GM12878 (cell line): ENCODE measurements at regions not wholly inside any gene's neighbourhood (a gene's known extent, or its start where the extent isn't known, plus 50 kb on each side); places are given as distances from the start of the nearest gene placed in this dataset.

ENCODE experiments used
- ATAC-seq: fragments of 200-7000 bp; cut with Tn5 transposase; 3 replicates; pipeline ENCODE4 v1.9.1; 2020; ENCODE audit warnings: mild to moderate bottlenecking, moderate library complexity
- BruUV-seq: library from RNA; stranded (reverse); fragments of 400-500 nt; replicated peaks from 2 replicates; lab custom pipeline; 2021; lab: Mats Ljungman, UMichigan
- CTCF ChIA-PET: fragments of 300-600 bp; sonication (Branson Sonifier 250); formaldehyde crosslinking; extraction: SDS; loops from one replicate; lab custom pipeline; 2021; ENCODE audit warnings: inconsistent platforms; lab: Yijun Ruan, JAX
- POLR2A ChIA-PET: fragments of 350-600 bp; formaldehyde crosslinking; extraction: SDS; loops from one replicate; lab custom pipeline; 2021; ENCODE audit warnings: inconsistent platforms; lab: Charles Lee
- RAD21 ChIA-PET: fragments of 300-600 bp; sonication (Branson Sonifier 250); formaldehyde crosslinking; loops from one replicate; lab custom pipeline; 2023; ENCODE audit warnings: antibody characterized with exemption; ENCODE audit not compliant: unreplicated experiment; lab: Charles Lee
- SMC1A ChIA-PET: fragments of 300-600 bp; sonication (Branson Sonifier 250); formaldehyde crosslinking; loops from one replicate; lab custom pipeline; 2023; ENCODE audit not compliant: unreplicated experiment, uncharacterized antibody; lab: Charles Lee
- DNase-seq: peaks from one replicate; pipeline ENCODE4 v3.0.0-alpha.2; 2011; ENCODE audit warnings: low read depth, low spot score
- FAIRE-seq: peaks from 3 replicates; lab custom pipeline; 2011; peaks lifted over from hg19 to GRCh38; lab: Jason Lieb, UNC
- H2AFZ ChIP-seq: 2 replicates; pipeline ENCODE4 v1.6.0; 2011; ENCODE audit warnings: low read depth, low read length, control low read depth; ENCODE audit not compliant: control insufficient read depth
- H3K27ac ChIP-seq: 2 replicates; pipeline ENCODE4 v1.5.1; 2011; ENCODE audit warnings: control low read depth; ENCODE audit not compliant: control insufficient read depth, insufficient read depth
- H3K27me3 ChIP-seq, 2 experiments: replicated peaks in 1 of 2; 2 replicates each; pipeline versions ENCODE4 v1.6.0 to v1.6.1; 2011; ENCODE audit warnings: low read length in 1 of 2; ENCODE audit not compliant: control insufficient read depth in 2 of 2, insufficient read depth in 2 of 2
- H3K36me3 ChIP-seq, 2 experiments: 2 replicates each; pipeline ENCODE4 v1.5.1; 2011; ENCODE audit warnings: low read length in 1 of 2; ENCODE audit not compliant: control insufficient read depth in 2 of 2, insufficient read depth in 2 of 2
- H3K4me1 ChIP-seq: 2 replicates; pipeline ENCODE4 v1.6.1; 2011; ENCODE audit warnings: mild to moderate bottlenecking, low read length, moderate library complexity, mixed read lengths; ENCODE audit not compliant: control insufficient read depth, insufficient read depth
- H3K4me2 ChIP-seq: 2 replicates; pipeline ENCODE4 v1.6.0; 2011; ENCODE audit warnings: control low read depth; ENCODE audit not compliant: control insufficient read depth, insufficient read depth
- H3K4me3 ChIP-seq: fragments of 200-600 bp; sonication (generic); 2 replicates; pipeline ENCODE4 v1.5.1; 2016
- H3K79me2 ChIP-seq: 2 replicates; pipeline ENCODE4 v1.6.0; 2011; ENCODE audit warnings: low read length; ENCODE audit not compliant: control insufficient read depth, insufficient read depth
- H3K9ac ChIP-seq: 2 replicates; pipeline ENCODE4 v1.8.0; 2011; ENCODE audit warnings: low read length, control low read depth, mixed read lengths; ENCODE audit not compliant: control insufficient read depth, insufficient read depth
- H3K9me3 ChIP-seq: replicated peaks from 3 replicates; pipeline ENCODE4 v1.5.1; 2011; ENCODE audit warnings: mild to moderate bottlenecking, low read length; ENCODE audit not compliant: control insufficient read depth, insufficient read depth
- H4K20me1 ChIP-seq: 2 replicates; pipeline ENCODE4 v1.6.0; 2011; ENCODE audit not compliant: control insufficient read depth, insufficient read depth
- BACH1 ChIP-seq: fragments of 450-650 bp; IDR thresholded peaks from 2 replicates; pipeline ENCODE4 v1.6.1; 2017; ENCODE audit warnings: mild to moderate bottlenecking, borderline replicate concordance
- FOXM1 ChIP-seq: IDR thresholded peaks from 2 replicates; pipeline ENCODE4 v1.6.1; 2012; ENCODE audit warnings: low read depth, mild to moderate bottlenecking, inconsistent platforms, low read length, moderate library complexity
- GATAD2B ChIP-seq: fragments of 450-650 bp; conservative IDR thresholded peaks from 2 replicates; pipeline ENCODE4 v1.6.1; 2017; ENCODE audit warnings: low read depth, mild to moderate bottlenecking, moderate library complexity
- IRF3 ChIP-seq: fragments of 450-650 bp; IDR thresholded peaks from 2 replicates; pipeline ENCODE4 v1.6.1; 2014; ENCODE audit warnings: mild to moderate bottlenecking
- KAT2A ChIP-seq: conservative IDR thresholded peaks from 2 replicates; pipeline ENCODE4 v1.6.1; 2011; ENCODE audit warnings: low read depth, low read length; ENCODE audit not compliant: control insufficient read depth
- NR2C2 ChIP-seq: IDR thresholded peaks from 2 replicates; pipeline ENCODE4 v1.6.1; 2011; ENCODE audit warnings: borderline replicate concordance, low read depth; ENCODE audit not compliant: control insufficient read depth, insufficient read length
- RUNX3 ChIP-seq: IDR thresholded peaks from 2 replicates; pipeline ENCODE4 v1.6.1; 2012; ENCODE audit warnings: low read length, inconsistent platforms
- SIN3A ChIP-seq: IDR thresholded peaks from 2 replicates; pipeline ENCODE4 v1.6.1; 2012; ENCODE audit warnings: low read depth, low read length, improper control_type of control experiment
- SIX5 ChIP-seq: IDR thresholded peaks from 2 replicates; pipeline ENCODE4 v1.6.1; 2011; ENCODE audit warnings: mild to moderate bottlenecking, low read depth, low read length, moderate library complexity; ENCODE audit not compliant: severe bottlenecking
- SMARCA5 ChIP-seq: fragments of 450-650 bp; IDR thresholded peaks from 2 replicates; pipeline ENCODE4 v1.6.1; 2017; ENCODE audit warnings: mild to moderate bottlenecking
- TCF3 ChIP-seq: IDR thresholded peaks from 2 replicates; pipeline ENCODE4 v1.6.1; 2012; ENCODE audit warnings: low read depth, mild to moderate bottlenecking, low read length, borderline replicate concordance; ENCODE audit not compliant: insufficient read depth
- ZBTB40 ChIP-seq: fragments of 450-650 bp; IDR thresholded peaks from 2 replicates; pipeline ENCODE4 v1.6.1; 2016; ENCODE audit warnings: mild to moderate bottlenecking, moderate library complexity, borderline replicate concordance
- ZNF687 ChIP-seq: fragments of 450-650 bp; IDR thresholded peaks from 2 replicates; pipeline ENCODE4 v1.6.1; 2017; ENCODE audit warnings: mild to moderate bottlenecking, moderate library complexity
- WGBS: methylation state at CpG from one replicate; pipeline ENCODE4 v1.1.6; 2016; ENCODE audit warnings: low lambda C conversion rate; ENCODE audit not compliant: insufficient replicate concordance, insufficient coverage; ENCODE audit errors: missing lambda C conversion rate; 5-methylcytosine and 5-hydroxymethylcytosine counted together
- in situ Hi-C: fragments of 300-500 bp; cut with MboI; formaldehyde crosslinking; loops from 9 replicates; pipeline ENCODE4 v1.14.3; 2018; ENCODE audit warnings: mixed read lengths
- intact Hi-C: fragments of 100-400 bp; cut with micrococcal nuclease; formaldehyde crosslinking; loops from one replicate; pipeline ENCODE4 v1.14.2; 2022; ENCODE audit not compliant: unreplicated experiment

GRCh38 chr12:93179792-93180191 lies 197.9 kb upstream of the NUDT4 start:
- no peak overlapping the region for H3K4me3 ChIP-seq
- peaks cover 31% of the 10 kb centered on the region for H3K4me1 ChIP-seq
- H2AFZ ChIP-seq, result no peak overlapping the region
- ChIA-PET CTCF (interaction anchor here (1.3 kb wide), 1 partner anchor 64 kb away, joined by 3 read pairs; no protein-coding TSS in a partner anchor), SMC1A (interaction anchor here (1.0 to 3.8 kb wide), 6 partner anchors 10 to 201 kb away, joined by 3 to 34 read pairs (median 5); no protein-coding TSS in a partner anchor), RAD21 (interaction anchor here (1.1 to 2.4 kb wide), 2 partner anchors 14 to 65 kb away, joined by 3 to 10 read pairs; no protein-coding TSS in a partner anchor), POLR2A (interaction anchor here (0.6 to 1.7 kb wide), 3 partner anchors 10 to 14 kb away, joined by 3 to 7 read pairs (median 4); no protein-coding TSS in a partner anchor)
- no peaks in the 10 kb centered on the region for H3K27me3 ChIP-seq
- intact Hi-C loops (no loop called here), in situ Hi-C loops (no loop called here)
- H3K9me3 ChIP-seq, result no peaks in the 10 kb centered on the region
- no peak overlapping the region for H3K9ac ChIP-seq
- H3K36me3 ChIP-seq, result no peaks in the 10 kb centered on the region
- ATAC-seq, result no peak
- H3K27ac ChIP-seq, result no peak overlapping the region
- no peak for FAIRE-seq
- 86% methylated on average over 6 of the region's 6 CpGs for WGBS
- H3K4me2 ChIP-seq, result no peak overlapping the region
- no peaks in the 10 kb centered on the region for H4K20me1 ChIP-seq
- no TSS peak for BruUV-seq
- DNase-seq, result no peak
- no peaks in the 10 kb centered on the region for H3K79me2 ChIP-seq
- TF ChIP-seq ZBTB40 (no peak), SIX5 (no peak), KAT2A (no peak), BACH1 (no peak), RUNX3 (no peak), FOXM1 (no peak), ZNF687 (no peak), NR2C2 (no peak), TCF3 (no peak), SMARCA5 (no peak), SIN3A (no peak), GATAD2B (no peak), IRF3 (no peak)
